Activated T-cell treated with anti-CD3 and anti-CD28 coated beads for 48 hours (primary cell): ENCODE measurements at regions not wholly inside any gene's neighbourhood (a gene's known extent, or its start where the extent isn't known, plus 50 kb on each side); places are given as distances from the start of the nearest gene placed in this dataset.
"Not testable (repeated sequence)": the region's sequence is repeated elsewhere in the genome, so short reads cannot be mapped to it uniquely, and the experiment has no call there.

Experiments
- DNase-seq: peaks from one replicate; pipeline ENCODE4 v3.0.0-alpha.2; 2020; ENCODE audit warnings: low read depth

DNA sequence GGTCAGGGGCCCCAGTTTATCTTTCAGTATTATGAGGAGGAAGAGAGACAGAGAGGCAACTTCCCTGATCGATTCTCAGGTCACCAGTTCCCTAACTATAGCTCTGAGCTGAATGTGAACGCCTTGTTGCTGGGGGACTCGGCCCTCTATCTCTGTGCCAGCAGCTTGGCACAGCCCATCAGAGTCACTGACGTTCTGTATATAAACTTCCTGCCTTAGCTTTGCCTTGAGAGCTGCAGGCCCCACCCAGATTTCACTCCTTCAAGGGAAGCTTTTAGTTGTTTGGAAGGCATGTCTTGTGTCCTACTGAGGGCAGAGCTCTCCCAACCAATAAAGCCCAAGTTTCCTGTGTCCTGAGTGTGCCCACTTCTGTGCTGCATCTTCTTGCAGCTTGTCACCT lies 242.5 kb upstream of the PRSS58 start:
- DNase-seq, result no peak

DNA sequence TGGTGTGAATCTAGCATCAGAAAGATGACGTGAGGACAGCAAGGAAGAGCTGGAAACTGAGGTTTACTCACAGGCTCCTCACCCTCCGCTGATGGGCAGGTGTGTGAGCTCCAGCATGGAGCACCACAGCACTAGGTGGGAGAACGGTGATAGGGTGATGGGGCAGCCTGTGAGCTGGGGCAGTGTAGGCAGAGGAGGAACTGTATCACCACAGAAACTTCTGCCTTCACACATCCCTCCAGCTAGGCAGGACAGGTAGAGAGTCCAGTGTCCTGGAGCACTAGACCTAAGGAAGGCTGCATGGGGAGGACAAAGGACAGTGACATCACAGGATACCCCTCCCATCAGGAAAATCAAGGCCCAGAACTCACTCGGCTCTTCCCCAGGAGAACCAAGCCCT lies 241.8 kb upstream of the PRSS58 start:
- DNase-seq, result no peak

DNA sequence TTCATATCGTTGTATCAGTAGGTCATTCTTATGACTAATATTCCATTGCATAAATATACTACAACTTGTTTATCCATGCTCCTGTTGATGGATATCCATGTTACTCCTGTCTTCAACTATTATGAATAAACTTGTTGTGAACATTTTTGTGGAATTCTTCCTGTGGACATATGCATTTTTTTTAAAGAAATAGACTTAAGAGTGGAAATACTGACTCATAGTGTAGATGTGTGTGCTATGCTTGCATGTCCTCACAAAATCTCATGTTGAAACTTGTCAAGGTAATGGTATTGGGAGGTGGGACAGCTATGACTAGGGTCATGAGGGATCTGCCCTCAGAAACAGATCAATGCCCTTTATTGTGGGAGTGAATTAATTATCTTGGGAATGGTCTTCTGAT lies 240.5 kb upstream of the PRSS58 start:
- no peak for DNase-seq

DNA sequence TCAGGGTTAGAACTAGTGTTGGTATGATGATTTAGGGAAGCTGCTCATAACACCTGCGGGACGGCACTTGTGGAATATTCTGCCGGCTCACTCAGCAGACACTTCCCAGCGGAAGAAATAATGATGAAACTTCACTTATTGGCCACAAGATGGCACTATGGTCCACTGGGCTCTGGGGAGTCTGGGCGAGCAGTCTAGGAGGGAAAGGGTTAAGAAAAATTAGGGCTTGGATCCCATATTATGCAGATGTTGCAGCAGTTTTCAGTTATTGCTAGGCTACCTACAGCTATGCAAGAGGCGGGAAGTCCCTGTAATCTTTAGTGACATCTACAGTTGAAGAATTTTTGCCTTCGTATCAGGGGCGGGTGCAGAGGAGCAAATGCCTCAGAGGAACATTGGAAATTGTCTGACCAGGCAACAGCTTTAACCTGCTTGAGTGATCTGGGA lies 238.7 kb upstream of the PRSS58 start:
- DNase-seq, result no peak

DNA sequence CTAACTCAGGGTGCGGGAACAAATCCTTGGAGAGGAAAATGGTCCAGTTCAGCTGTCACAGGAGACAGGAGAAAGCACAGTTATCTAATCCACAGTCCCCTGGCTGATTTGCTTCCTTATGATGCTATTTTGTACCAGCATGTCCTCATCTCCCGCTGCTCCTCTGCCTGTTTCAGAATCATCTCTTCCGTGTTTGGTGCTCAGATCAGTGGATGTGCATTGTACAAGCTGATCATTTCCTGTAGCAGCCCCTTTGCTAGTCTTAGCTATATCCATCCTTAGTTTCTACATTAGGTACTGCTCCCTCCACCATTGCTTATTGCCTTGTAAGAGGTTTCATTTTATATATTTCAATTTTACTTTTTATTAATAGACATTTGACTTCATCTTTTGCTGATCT lies 238.0 kb upstream of the PRSS58 start:
- DNase-seq, result not testable (repeated sequence)

DNA sequence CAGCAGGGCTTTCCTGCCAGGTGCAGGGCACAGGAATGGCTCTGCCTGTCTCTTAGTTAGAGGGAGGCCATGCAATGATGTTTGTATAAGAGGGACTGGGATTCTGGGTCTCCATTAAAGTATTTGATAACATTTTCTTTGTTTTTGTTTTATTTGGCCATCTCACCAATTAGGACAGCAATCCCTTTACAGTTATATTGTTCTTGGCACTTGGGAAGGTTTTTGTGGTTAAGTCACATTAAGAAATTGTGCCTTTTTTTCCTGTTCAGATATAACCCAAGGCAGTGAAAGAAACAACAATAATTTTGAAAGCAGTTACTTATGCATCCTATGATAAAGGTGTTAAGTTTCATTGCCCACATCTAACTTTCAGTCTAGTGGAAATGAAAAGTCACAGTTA lies 237.4 kb upstream of the PRSS58 start:
- not testable (repeated sequence) for DNase-seq

DNA sequence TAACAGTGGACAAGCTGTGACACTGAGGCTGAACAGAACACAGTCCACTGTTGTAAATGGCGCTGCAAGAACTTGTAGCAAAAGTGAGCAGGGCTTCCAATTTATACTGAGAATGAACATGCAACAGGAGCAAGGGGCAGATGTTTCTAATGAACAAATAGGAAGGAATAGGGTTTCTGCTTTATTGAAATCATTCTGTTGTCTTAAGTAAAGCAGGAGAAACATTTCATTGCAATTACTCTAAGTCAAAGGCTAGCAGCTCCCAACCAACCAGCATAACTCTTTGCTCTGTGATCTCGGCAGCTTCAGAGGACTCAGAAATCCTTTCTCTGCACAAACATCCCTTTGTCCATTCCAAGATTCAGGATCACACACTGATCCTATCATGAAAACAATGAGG lies 236.2 kb upstream of the PRSS58 start:
- DNase-seq, result no peak

DNA sequence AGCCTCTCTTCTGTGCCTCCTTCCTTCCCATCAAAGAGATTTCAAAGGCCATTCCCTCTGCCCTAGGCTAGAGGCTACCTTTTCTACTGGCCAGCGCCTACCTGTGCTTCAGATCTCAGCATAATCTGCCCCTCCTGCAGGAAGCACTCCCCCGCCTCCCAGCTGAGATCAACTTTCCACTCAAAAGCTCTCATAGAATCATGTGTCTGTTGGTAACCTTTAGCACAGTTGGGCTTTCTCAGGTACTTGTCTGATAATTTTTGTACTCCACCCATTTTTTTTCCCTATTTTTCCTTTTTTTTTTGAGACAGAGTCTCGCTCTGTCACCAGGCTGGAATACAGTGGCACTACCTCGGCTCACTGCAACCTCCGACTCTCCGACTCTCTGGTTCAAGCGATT lies 231.0 kb upstream of the PRSS58 start:
- DNase-seq, result no peak

DNA sequence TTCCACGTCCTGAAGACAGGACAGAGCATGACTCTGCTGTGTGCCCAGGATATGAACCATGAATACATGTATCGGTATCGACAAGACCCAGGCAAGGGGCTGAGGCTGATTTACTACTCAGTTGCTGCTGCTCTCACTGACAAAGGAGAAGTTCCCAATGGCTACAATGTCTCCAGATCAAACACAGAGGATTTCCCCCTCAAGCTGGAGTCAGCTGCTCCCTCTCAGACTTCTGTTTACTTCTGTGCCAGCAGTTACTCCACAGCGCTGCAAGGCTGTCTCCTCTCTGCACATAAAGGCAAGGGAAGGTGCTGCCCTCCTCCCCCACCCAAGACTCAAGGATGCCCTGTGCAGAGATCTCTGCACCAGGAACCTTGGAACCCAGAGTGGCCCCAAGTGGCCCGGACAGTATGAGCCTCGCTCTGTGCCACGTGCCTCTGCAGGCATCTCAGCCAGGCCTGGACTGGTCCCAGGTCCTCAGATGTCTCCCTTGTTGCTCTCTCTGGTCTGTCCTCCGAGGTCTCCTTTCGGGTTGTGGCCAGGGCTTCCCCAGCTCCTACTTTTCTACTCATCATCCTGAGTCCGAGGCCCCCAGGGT lies 230.3 kb upstream of the PRSS58 start:
- DNase-seq, result no peak

DNA sequence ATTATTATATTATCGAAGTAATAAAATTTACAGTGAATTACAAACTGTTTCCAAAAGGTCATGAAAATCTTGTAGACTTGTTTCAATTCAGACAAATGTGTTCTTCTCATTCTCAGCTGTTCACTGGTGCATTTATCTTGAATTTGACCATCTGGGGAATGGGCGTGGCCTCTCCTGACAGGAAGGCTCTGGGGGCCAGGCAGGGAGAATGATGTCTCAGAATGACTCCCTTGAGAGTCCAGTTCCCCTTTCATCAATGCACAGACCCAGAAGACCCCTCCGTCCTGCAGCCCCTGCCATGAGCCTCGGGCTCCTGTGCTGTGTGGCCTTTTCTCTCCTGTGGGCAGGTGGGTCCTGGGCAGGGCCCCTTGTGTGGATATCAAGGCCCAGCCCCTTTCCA lies 229.7 kb upstream of the PRSS58 start:
- DNase-seq, result not testable (repeated sequence)

DNA sequence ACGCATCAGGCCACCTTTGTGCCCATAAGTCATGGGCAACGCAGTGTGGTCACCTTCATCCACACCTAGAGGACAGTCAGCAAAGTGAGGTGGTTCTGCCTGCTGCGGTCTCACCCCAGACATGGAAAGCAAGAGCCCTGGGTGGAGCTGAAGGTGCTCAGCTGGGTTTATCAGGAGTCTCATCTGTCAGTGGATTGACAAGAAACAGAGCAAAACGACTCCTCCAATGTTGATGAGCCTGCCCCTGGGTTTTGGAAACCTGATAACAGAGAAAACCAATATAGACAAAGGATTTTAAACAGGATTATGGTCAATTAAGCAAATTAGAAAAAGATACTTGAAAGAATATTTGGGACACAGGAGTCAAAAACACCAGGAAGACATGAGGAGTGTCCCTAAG lies 229.3 kb upstream of the PRSS58 start:
- no peak for DNase-seq

DNA sequence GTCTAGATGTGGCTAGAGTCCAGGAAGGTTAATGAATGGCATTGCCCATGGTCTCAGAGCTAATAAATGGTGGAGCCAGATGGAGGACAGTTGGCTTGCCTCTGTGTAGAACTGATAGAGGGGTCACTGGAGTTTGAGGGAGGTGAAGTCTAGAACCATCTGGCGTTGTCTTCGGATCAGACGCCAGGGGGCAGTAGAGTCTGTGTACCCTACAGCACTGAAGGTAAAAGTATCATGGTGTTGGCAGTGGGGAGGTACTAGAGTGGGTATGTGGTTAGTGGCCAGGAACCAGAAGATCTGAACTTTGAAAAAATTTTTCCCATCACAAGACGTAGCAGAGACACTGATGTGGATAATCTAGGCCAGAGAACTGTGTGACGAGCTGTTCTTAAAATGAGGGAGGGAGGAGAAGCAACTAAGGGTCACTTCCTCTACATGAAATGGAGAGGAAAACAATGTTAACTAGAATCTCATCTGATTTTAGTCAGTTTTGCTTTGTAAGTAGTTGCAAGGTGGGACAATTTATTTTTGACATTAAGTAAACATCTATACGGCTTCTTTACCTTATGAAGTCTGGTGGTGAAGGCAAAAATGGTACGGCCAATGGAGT lies 227.9 kb upstream of the PRSS58 start:
- no peak for DNase-seq

DNA sequence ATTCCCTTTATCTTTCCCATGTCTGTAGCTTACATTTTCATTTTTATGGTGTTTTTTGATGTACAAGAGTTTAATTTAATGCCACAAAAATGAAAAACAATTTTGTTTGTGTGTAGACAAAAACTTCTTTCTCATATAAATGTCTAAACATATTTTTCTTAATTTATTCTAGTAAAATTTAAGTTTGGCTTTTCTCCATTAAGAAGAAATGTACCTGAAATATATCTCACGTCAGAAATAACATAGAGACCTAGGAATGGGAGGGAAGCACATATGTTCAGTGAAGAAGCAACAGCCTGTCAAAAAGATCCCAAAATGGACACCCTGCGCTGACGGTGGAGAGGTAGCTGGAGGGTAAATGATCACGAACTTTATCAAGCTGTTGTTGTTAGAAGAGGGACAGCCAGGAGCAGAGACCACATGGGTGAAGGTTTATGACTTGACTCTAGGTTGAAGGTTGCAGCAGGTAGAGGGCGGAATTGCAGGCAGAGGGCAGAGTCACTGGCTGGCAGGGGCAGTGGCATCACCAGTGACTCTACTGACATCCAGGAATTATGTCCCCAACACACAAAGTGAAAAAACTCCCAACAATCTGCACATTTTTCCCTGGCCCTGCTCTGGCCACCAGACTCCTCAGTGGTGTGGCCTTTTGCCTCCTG lies 225.9 kb upstream of the PRSS58 start:
- DNase-seq, result no peak

DNA sequence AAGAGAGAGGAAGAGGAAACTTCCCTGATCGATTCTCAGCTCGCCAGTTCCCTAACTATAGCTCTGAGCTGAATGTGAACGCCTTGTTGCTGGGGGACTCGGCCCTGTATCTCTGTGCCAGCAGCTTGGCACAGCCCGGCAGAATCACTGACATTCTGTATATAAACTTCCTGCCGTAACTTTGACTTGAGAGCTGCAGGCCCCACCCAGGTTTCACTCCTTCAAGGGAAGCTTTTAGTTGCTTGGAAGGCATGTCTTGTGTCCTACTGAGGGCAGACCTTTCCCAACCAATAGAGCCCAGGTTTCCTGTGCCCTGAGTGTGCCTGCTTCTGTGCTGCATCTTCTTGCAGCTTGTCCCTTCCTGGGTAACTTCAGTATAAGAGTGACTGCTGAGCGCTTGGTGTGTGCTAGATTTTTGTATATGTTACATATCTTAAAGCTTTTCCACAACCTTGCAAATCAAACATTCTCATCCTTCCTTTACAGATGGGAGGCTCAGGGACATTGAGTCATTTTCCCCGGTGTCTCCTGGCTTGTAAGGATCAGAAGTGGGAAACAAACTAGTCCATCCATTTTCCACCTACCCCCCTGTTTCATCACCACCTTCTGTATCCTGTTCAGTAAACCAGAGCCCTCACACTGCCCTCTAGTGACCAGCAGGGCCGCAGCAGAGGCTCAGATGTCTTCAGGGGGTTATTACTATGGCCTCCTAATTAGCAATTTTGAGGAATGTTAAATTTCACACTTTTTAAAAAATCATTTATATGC lies 225.2 kb upstream of the PRSS58 start:
- peak; percentile 45 for DNase-seq

DNA sequence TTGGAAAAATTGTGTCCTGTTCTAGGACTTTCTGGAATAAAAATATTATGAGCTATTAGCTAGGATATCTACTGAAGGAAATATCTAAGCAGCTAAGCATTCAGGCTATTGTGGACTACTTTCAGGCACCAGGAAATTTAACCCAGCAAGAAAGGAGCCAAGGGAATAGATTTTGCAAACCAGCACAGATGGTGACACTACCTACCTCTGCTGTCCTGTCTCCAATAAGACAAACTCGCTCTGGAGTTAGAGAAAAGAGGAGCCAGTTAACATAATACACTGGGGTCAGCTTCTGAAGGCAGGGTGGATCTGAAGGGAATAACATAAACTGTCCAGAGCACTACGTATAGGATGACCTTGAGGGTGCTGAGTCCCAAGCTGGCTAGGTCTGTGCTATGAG lies 223.7 kb upstream of the PRSS58 start:
- no peak for DNase-seq

DNA sequence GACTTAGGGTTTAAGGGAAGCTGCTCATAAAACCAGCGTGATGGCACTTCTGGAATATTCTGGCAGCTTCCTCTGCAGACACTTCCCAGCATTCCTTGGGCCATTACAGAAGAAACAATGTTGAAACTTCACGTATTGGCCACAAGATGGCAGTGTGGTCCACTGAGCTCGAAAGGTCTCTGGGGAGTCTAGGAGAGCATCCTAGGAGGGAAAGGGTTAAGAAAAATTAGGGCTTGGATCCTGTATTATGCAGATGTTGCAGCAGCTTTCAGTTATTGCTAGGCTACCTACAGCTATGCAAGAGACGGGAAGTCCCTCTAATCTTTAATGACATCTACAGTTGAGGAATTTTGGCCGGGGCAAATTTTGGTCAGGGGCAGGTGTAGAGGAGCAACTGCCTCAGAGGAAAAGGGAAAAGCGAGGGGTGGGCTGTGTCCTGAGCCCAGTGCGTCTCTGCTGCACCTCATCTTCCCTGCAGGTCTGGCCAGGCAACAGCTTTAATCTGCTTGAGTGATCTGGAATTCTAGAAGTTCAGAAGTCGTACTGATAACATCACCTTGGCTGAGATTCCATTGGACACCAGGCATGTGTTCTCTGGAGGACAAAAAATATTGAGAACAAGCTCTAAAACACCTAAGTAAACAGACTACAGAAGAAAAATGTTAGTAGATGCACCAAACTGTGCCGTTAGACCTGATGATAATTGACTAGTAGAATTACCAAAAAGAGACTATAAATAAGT lies 220.8 kb upstream of the PRSS58 start:
- DNase-seq, result no peak

DNA sequence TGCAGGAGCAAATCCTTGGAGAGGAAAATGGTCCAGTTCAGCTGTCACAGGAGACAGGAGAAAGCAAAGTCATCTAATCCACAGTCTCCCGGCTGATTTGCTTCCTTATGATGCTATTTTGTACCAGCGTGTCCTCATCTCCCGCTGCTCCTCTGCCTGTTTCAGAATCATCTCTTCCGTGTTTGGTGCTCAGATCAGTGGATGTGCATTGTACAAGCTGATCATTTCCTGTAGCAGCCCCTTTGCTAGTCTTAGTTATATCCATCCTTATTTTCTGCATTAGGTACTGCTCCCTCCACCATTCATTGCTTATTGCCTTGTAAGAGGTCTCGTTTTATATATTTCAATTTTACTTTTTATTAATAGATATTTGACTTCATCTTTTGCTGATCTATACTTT lies 219.9 kb upstream of the PRSS58 start:
- not testable (repeated sequence) for DNase-seq

DNA sequence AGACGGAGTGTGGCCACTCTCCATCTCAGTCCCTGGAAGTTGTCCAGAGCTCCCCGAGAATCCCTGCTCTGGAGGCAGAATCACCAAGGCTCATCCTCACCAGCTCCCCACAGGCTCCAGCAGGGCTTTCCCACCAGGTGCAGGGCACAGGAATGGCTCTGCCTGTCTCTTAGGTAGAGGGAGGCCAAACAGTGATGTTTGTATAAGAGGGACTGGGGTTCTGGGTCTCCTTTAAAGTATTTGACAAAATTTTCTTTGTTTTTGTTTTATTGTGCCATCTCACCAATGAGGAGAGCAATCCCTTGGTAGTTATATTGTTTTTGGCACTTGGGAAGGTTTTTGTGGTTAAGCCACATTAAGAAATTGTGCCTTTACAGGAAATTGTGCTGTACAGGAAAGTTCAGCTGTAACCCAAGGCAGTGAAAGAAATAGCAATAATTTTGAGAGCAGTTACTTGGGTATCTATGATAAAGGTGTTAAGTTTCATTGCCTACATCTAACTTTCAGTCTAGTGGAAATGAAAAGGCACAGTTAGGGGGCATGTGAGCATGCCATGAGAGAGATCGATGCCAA lies 219.3 kb upstream of the PRSS58 start:
- no peak for DNase-seq

DNA sequence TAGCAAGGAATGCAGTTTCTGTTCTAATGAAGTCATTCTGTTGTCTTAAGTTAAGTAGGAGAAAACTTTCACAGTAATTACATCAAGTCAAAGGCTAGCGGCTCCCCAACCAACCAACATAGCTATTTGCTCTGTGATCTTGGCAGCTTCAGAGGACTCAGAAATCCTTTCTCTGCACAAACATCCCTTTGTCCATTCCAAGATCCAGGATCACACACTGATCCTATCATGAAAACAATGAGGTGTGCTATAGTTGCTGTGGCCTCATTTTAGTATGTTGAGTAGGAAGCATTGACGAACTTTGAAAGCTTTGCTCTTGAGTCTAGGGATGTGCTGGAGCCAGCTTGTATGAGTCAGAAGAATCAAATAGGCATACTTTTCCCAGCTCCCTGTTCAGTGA lies 218.2 kb upstream of the PRSS58 start:
- DNase-seq, result no peak

DNA sequence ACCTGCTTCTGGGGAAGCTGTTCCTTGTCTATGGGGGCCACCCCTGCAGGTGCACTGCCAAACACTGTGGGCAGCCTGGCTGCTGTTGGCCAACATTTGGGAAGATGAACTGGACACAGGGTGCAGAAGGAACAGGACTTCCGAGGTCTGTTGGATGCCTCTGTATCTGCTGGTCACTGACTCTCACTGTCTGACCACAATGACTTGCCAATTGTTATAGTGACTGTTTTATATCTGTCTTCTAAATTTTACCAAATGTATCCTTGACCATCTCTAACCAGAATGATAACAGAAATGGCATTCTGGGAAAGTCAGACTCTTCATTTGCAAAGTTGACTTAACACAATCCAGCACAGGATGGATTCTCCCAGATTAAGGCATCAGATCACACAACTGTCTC lies 214.0 kb upstream of the PRSS58 start:
- no peak for DNase-seq

DNA sequence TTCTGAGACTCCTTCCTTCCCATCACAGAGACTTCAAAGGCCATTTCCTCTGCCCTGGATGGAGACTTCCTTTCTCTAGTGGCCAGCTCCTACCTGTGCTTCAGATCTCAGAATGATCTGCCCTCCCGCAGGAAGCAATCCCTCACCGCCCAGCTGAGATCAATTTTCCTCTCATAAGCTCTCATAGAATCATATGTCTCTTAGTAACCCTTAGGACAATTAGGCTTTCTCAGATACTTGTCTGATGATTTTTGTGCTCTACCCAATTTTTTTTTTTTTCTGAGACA lies 212.6 kb upstream of the PRSS58 start:
- DNase-seq, result no peak
